GM12878 (cell line): ENCODE measurements at regions not wholly inside any gene's neighbourhood (a gene's known extent, or its start where the extent isn't known, plus 50 kb on each side); places are given as distances from the start of the nearest gene placed in this dataset.

Source experiments
- ATAC-seq: fragments of 200-7000 bp; cut with Tn5 transposase; 3 replicates; pipeline ENCODE4 v1.9.1; 2020; ENCODE audit warnings: mild to moderate bottlenecking, moderate library complexity
- BruUV-seq: library from RNA; stranded (reverse); fragments of 400-500 nt; replicated peaks from 2 replicates; lab custom pipeline; 2021; lab: Mats Ljungman, UMichigan
- CTCF ChIA-PET: fragments of 300-600 bp; sonication (Branson Sonifier 250); formaldehyde crosslinking; extraction: SDS; loops from one replicate; lab custom pipeline; 2021; ENCODE audit warnings: inconsistent platforms; lab: Yijun Ruan, JAX
- POLR2A ChIA-PET: fragments of 350-600 bp; formaldehyde crosslinking; extraction: SDS; loops from one replicate; lab custom pipeline; 2021; ENCODE audit warnings: inconsistent platforms; lab: Charles Lee
- RAD21 ChIA-PET: fragments of 300-600 bp; sonication (Branson Sonifier 250); formaldehyde crosslinking; loops from one replicate; lab custom pipeline; 2023; ENCODE audit warnings: antibody characterized with exemption; ENCODE audit not compliant: unreplicated experiment; lab: Charles Lee
- SMC1A ChIA-PET: fragments of 300-600 bp; sonication (Branson Sonifier 250); formaldehyde crosslinking; loops from one replicate; lab custom pipeline; 2023; ENCODE audit not compliant: unreplicated experiment, uncharacterized antibody; lab: Charles Lee
- DNase-seq: peaks from one replicate; pipeline ENCODE4 v3.0.0-alpha.2; 2011; ENCODE audit warnings: low read depth, low spot score
- FAIRE-seq: peaks from 3 replicates; lab custom pipeline; 2011; peaks lifted over from hg19 to GRCh38; lab: Jason Lieb, UNC
- H2AFZ ChIP-seq: 2 replicates; pipeline ENCODE4 v1.6.0; 2011; ENCODE audit warnings: low read depth, low read length, control low read depth; ENCODE audit not compliant: control insufficient read depth
- H3K27ac ChIP-seq: 2 replicates; pipeline ENCODE4 v1.5.1; 2011; ENCODE audit warnings: control low read depth; ENCODE audit not compliant: control insufficient read depth, insufficient read depth
- H3K27me3 ChIP-seq, 2 experiments: replicated peaks in 1 of 2; 2 replicates each; pipeline versions ENCODE4 v1.6.0 to v1.6.1; 2011; ENCODE audit warnings: low read length in 1 of 2; ENCODE audit not compliant: control insufficient read depth in 2 of 2, insufficient read depth in 2 of 2
- H3K36me3 ChIP-seq, 2 experiments: 2 replicates each; pipeline ENCODE4 v1.5.1; 2011; ENCODE audit warnings: low read length in 1 of 2; ENCODE audit not compliant: control insufficient read depth in 2 of 2, insufficient read depth in 2 of 2
- H3K4me1 ChIP-seq: 2 replicates; pipeline ENCODE4 v1.6.1; 2011; ENCODE audit warnings: mild to moderate bottlenecking, low read length, moderate library complexity, mixed read lengths; ENCODE audit not compliant: control insufficient read depth, insufficient read depth
- H3K4me2 ChIP-seq: 2 replicates; pipeline ENCODE4 v1.6.0; 2011; ENCODE audit warnings: control low read depth; ENCODE audit not compliant: control insufficient read depth, insufficient read depth
- H3K4me3 ChIP-seq: fragments of 200-600 bp; sonication (generic); 2 replicates; pipeline ENCODE4 v1.5.1; 2016
- H3K79me2 ChIP-seq: 2 replicates; pipeline ENCODE4 v1.6.0; 2011; ENCODE audit warnings: low read length; ENCODE audit not compliant: control insufficient read depth, insufficient read depth
- H3K9ac ChIP-seq: 2 replicates; pipeline ENCODE4 v1.8.0; 2011; ENCODE audit warnings: low read length, control low read depth, mixed read lengths; ENCODE audit not compliant: control insufficient read depth, insufficient read depth
- H3K9me3 ChIP-seq: replicated peaks from 3 replicates; pipeline ENCODE4 v1.5.1; 2011; ENCODE audit warnings: mild to moderate bottlenecking, low read length; ENCODE audit not compliant: control insufficient read depth, insufficient read depth
- H4K20me1 ChIP-seq: 2 replicates; pipeline ENCODE4 v1.6.0; 2011; ENCODE audit not compliant: control insufficient read depth, insufficient read depth
- ASH2L ChIP-seq: fragments of 300-600, 200-600 bp; sonication (generic); IDR thresholded peaks from 2 replicates; pipeline ENCODE4 v1.6.1; 2017; ENCODE audit warnings: low read depth, mild to moderate bottlenecking, borderline replicate concordance
- NBN ChIP-seq: fragments of 450-650 bp; IDR thresholded peaks from 2 replicates; pipeline ENCODE4 v1.6.1; 2016
- SMARCA5 ChIP-seq: fragments of 450-650 bp; IDR thresholded peaks from 2 replicates; pipeline ENCODE4 v1.6.1; 2017; ENCODE audit warnings: mild to moderate bottlenecking
- TAF1 ChIP-seq: IDR thresholded peaks from 2 replicates; pipeline ENCODE4 v1.6.1; 2011; ENCODE audit warnings: mild to moderate bottlenecking, low read depth, low read length, borderline replicate concordance
- TARDBP ChIP-seq: IDR thresholded peaks from 2 replicates; pipeline ENCODE4 v1.6.1; 2016; ENCODE audit warnings: borderline replicate concordance
- ZBED1 ChIP-seq: IDR thresholded peaks from 2 replicates; pipeline ENCODE4 v1.6.1; 2016; ENCODE audit warnings: borderline replicate concordance
- ZZZ3 ChIP-seq: IDR thresholded peaks from 2 replicates; pipeline ENCODE4 v1.6.1; 2011; ENCODE audit warnings: low read depth; ENCODE audit not compliant: control insufficient read depth, insufficient read length
- WGBS: methylation state at CpG from one replicate; pipeline ENCODE4 v1.1.6; 2016; ENCODE audit warnings: low lambda C conversion rate; ENCODE audit not compliant: insufficient replicate concordance, insufficient coverage; ENCODE audit errors: missing lambda C conversion rate; 5-methylcytosine and 5-hydroxymethylcytosine counted together
- in situ Hi-C: fragments of 300-500 bp; cut with MboI; formaldehyde crosslinking; loops from 9 replicates; pipeline ENCODE4 v1.14.3; 2018; ENCODE audit warnings: mixed read lengths
- intact Hi-C: fragments of 100-400 bp; cut with micrococcal nuclease; formaldehyde crosslinking; loops from one replicate; pipeline ENCODE4 v1.14.2; 2022; ENCODE audit not compliant: unreplicated experiment
- TF ChIP-seq, protein P1 (sequence below): fragments of 450-650 bp; IDR thresholded peaks from 2 replicates; pipeline ENCODE4 v1.6.1; 2016; ENCODE audit warnings: mild to moderate bottlenecking
- TF ChIP-seq, protein P2 (sequence below): IDR thresholded peaks from 2 replicates; pipeline ENCODE4 v1.6.1; 2011; ENCODE audit warnings: mild to moderate bottlenecking, low read depth, low read length, moderate library complexity; ENCODE audit not compliant: insufficient replicate concordance
- TF ChIP-seq, protein P3 (sequence below): fragments of 450-650 bp; IDR thresholded peaks from 2 replicates; pipeline ENCODE4 v1.6.1; 2016; ENCODE audit warnings: mild to moderate bottlenecking, moderate library complexity, borderline replicate concordance

- ChIA-PET RAD21 (no interaction called here), SMC1A (no interaction called here), CTCF (no interaction called here), POLR2A (no interaction called here)
- ATAC-seq (no peak), FAIRE-seq (no peak), DNase-seq (no peak)
- no peaks in the 10 kb centered on the region for H3K27me3 ChIP-seq
- no peaks in the 10 kb centered on the region for H4K20me1 ChIP-seq
- in situ Hi-C loops (no loop called here), intact Hi-C loops (no loop called here)
- H3K4me1 ChIP-seq: no peaks in the 10 kb centered on the region
- no peaks in the 10 kb centered on the region; the same call in 2 of the 3 replicates for H3K9me3 ChIP-seq
- TF ChIP-seq ASH2L (no peak), ZZZ3 (no peak), NBN (no peak), TAF1 (no peak)
- TF ChIP-seq, protein P1, sequence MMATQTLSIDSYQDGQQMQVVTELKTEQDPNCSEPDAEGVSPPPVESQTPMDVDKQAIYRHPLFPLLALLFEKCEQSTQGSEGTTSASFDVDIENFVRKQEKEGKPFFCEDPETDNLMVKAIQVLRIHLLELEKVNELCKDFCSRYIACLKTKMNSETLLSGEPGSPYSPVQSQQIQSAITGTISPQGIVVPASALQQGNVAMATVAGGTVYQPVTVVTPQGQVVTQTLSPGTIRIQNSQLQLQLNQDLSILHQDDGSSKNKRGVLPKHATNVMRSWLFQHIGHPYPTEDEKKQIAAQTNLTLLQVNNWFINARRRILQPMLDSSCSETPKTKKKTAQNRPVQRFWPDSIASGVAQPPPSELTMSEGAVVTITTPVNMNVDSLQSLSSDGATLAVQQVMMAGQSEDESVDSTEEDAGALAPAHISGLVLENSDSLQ: no peak
- no peak overlapping the region for H3K9ac ChIP-seq
- WGBS: 0% methylated on average over 2 of the region's 2 CpGs
- H3K4me2 ChIP-seq: no peak overlapping the region
- H3K36me3 ChIP-seq: no peaks in the 10 kb centered on the region
- no peak overlapping the region for H3K4me3 ChIP-seq
- no peak overlapping the region for H2AFZ ChIP-seq
- no peak overlapping the region for H3K27ac ChIP-seq
- no peaks in the 10 kb centered on the region for H3K79me2 ChIP-seq
- BruUV-seq: no TSS peak
Observed at GRCh38 chr16:66028510-66029216, 337.8 kb upstream of the CDH5 start.

- FAIRE-seq (no peak), DNase-seq (no peak), ATAC-seq (no peak)
- no peak overlapping the region for H3K4me3 ChIP-seq
- ChIA-PET SMC1A (no interaction called here), CTCF (no interaction called here), RAD21 (no interaction called here), POLR2A (no interaction called here)
- H3K9ac ChIP-seq: no peak overlapping the region
- no peaks in the 10 kb centered on the region for H3K4me1 ChIP-seq
- no peaks in the 10 kb centered on the region; the same call in 2 of the 3 replicates for H3K9me3 ChIP-seq
- no peaks in the 10 kb centered on the region for H3K36me3 ChIP-seq
- no TSS peak for BruUV-seq
- no peaks in the 10 kb centered on the region for H3K79me2 ChIP-seq
- in situ Hi-C loops (no loop called here), intact Hi-C loops (no loop called here)
- 0% methylated on average over 2 of the region's 2 CpGs for WGBS
- no peaks in the 10 kb centered on the region for H4K20me1 ChIP-seq
- no peak overlapping the region for H3K4me2 ChIP-seq
- no peak overlapping the region for H2AFZ ChIP-seq
- H3K27ac ChIP-seq: no peak overlapping the region
- H3K27me3 ChIP-seq: no peaks in the 10 kb centered on the region
- TF ChIP-seq SMARCA5 (no peak), ZBED1 (no peak), TARDBP (no peak)
- TF ChIP-seq, protein P2, sequence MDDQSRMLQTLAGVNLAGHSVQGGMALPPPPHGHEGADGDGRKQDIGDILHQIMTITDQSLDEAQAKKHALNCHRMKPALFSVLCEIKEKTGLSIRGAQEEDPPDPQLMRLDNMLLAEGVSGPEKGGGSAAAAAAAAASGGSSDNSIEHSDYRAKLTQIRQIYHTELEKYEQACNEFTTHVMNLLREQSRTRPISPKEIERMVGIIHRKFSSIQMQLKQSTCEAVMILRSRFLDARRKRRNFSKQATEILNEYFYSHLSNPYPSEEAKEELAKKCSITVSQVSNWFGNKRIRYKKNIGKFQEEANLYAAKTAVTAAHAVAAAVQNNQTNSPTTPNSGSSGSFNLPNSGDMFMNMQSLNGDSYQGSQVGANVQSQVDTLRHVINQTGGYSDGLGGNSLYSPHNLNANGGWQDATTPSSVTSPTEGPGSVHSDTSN: no peak
- TF ChIP-seq, protein P3, sequence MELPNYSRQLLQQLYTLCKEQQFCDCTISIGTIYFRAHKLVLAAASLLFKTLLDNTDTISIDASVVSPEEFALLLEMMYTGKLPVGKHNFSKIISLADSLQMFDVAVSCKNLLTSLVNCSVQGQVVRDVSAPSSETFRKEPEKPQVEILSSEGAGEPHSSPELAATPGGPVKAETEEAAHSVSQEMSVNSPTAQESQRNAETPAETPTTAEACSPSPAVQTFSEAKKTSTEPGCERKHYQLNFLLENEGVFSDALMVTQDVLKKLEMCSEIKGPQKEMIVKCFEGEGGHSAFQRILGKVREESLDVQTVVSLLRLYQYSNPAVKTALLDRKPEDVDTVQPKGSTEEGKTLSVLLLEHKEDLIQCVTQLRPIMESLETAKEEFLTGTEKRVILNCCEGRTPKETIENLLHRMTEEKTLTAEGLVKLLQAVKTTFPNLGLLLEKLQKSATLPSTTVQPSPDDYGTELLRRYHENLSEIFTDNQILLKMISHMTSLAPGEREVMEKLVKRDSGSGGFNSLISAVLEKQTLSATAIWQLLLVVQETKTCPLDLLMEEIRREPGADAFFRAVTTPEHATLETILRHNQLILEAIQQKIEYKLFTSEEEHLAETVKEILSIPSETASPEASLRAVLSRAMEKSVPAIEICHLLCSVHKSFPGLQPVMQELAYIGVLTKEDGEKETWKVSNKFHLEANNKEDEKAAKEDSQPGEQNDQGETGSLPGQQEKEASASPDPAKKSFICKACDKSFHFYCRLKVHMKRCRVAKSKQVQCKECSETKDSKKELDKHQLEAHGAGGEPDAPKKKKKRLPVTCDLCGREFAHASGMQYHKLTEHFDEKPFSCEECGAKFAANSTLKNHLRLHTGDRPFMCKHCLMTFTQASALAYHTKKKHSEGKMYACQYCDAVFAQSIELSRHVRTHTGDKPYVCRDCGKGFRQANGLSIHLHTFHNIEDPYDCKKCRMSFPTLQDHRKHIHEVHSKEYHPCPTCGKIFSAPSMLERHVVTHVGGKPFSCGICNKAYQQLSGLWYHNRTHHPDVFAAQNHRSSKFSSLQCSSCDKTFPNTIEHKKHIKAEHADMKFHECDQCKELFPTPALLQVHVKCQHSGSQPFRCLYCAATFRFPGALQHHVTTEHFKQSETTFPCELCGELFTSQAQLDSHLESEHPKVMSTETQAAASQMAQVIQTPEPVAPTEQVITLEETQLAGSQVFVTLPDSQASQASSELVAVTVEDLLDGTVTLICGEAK: no peak
Observed at GRCh38 chr16:66026787-66027330, 339.6 kb upstream of the CDH5 start.
